Brain pericyte (primary cell): ENCODE measurements at regions not wholly inside any gene's neighbourhood (a gene's known extent, or its start where the extent isn't known, plus 50 kb on each side); places are given as distances from the start of the nearest gene placed in this dataset.
A peak's percentile ranks its signal among the peaks of the same experiment; 100 is the strongest.

Source experiments
- DNase-seq: peaks from one replicate; pipeline ENCODE4 v3.0.0-alpha.2; 2012; ENCODE audit warnings: low read depth, low spot score

- DNase-seq: no peak
Measured at GRCh38 chr13:89694451-89694850, 1653.0 kb upstream of the MIR17HG start.

- no peak for DNase-seq
Measured at GRCh38 chr13:89695343-89696257, 1651.9 kb upstream of the MIR17HG start.

- DNase-seq: no peak
Measured at GRCh38 chr13:89701913-89702312, 1645.6 kb upstream of the MIR17HG start.

- DNase-seq: no peak
Measured at GRCh38 chr13:89704040-89704439, 1643.4 kb upstream of the MIR17HG start.

- no peak for DNase-seq
Measured at GRCh38 chr13:89708013-89708412, 1639.5 kb upstream of the MIR17HG start.

- DNase-seq: no peak
Measured at GRCh38 chr13:89721216-89721615, 1626.3 kb upstream of the MIR17HG start.

DNA sequence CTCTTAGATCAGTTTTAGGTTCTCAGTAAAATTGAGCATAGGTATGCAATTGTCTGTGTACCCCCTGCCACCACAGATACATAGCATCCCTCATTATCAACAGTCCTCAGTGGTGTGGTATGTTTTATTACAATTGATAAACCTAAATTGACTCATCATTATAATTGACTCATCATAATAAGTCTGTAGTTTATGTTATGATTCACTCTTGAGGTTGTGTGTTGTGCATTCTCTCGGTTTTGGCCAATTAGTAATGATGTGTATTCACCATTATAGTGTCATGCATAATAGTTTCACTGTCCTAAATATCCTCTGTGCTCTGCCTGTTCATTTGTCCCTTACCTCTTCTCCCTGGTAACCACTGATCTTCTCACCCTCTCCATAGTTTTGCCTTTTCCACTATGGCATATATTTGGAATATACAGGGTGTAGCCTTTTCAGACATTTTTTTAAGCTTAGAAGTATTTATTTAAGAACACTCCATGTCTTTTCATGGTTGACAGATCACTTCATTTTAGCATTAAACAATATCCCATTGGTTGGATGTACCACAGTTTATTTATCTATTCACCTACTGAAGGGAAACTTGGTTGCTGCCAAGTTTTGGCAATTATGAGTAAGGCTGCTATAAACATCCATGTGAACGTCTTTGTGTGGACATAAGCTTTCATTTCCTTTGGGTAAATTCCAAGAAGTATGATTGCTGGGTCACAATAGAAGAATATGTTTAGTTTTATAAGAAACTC lies 1620.6 kb upstream of the MIR17HG start:
- DNase-seq: peak; percentile 63

- no peak for DNase-seq
Measured at GRCh38 chr13:89733829-89734228, 1613.7 kb upstream of the MIR17HG start.

GRCh38 chr13:89737051-89737450 lies 1610.4 kb upstream of the MIR17HG start:
- no peak for DNase-seq

GRCh38 chr13:89738072-89738471 lies 1609.4 kb upstream of the MIR17HG start:
- DNase-seq: no peak

- DNase-seq: no peak
Measured at GRCh38 chr13:89740994-89741685, 1606.3 kb upstream of the MIR17HG start.

GRCh38 chr13:89746554-89746953 lies 1600.9 kb upstream of the MIR17HG start:
- DNase-seq: no peak

DNA sequence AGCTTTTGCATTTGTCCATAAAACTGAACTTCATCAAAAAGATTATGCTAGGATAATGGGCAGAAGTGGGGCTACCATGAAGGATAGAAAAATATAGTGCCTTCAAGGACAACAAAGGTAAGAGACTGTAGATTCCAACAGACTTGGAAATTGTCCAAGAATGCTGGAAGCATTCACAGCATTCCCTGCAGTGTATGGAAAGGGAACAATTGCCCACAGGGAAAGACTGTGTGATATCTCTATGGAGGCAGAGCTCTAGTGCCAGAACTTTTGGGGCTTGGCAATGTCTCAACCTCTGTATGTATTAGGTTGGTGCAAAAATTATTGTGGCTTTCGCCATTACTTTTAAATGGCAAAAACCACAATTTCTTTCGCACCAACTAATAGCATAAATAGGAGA lies 1598.8 kb upstream of the MIR17HG start:
- DNase-seq: no peak

GRCh38 chr13:89749888-89750287 lies 1597.6 kb upstream of the MIR17HG start:
- DNase-seq: no peak

- no peak for DNase-seq
Measured at GRCh38 chr13:89750371-89750770, 1597.1 kb upstream of the MIR17HG start.

DNA sequence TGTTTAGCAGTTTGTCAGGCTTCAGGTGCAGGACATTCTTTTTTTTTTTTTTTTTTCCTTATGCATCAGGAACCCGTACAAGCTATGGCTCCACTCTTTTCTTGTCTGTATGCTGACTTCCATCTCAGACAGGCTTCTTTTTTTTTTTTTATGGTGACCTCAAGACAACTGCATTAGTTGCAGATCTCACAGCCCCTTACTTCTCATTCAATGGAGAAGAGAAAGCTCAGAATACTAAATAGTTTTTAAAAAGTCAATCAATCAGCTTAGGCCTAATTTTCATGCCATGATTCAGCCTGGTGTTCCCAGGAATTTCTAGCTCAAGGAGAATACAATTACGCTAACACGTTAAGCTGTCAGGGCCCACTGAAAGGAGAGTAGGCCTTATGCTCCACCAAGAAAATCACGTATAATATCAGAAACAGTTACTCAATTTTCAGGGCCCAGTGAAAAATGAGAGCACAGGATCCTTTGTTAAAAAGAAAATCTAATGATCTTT lies 1596.0 kb upstream of the MIR17HG start:
- no peak for DNase-seq

DNA sequence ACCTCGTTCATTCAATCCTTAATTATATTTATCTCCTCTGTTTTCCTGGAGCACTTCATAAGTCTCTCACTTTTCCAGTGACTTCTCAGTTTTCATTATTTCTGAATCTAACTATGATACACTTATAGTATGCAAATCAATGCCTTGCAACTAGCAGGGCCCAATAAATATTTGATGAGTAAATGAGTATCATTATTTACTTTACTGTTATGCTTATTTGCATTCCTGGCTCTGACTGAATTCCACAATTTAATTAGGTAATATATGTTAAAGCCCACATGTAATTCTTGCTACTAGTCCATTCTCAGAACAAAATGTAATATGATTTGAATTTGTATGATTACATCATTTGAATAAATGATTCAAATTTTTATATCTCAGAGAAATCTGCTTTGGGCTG lies 1595.1 kb upstream of the MIR17HG start:
- no peak for DNase-seq

- no peak for DNase-seq
Measured at GRCh38 chr13:89755729-89756492, 1591.6 kb upstream of the MIR17HG start.

- no peak for DNase-seq
Measured at GRCh38 chr13:89763005-89763404, 1584.5 kb upstream of the MIR17HG start.

- no peak for DNase-seq
Measured at GRCh38 chr13:89783221-89783755, 1564.2 kb upstream of the MIR17HG start.
